Glomerular endothelial cell (primary cell): ENCODE measurements at regions not wholly inside any gene's neighbourhood (a gene's known extent, or its start where the extent isn't known, plus 50 kb on each side); places are given as distances from the start of the nearest gene placed in this dataset.

Source experiments
- DNase-seq: peaks from one replicate; pipeline ENCODE4 v3.0.0-alpha.2; 2011; ENCODE audit warnings: low read depth, low spot score; ENCODE audit errors: extremely low read depth

- DNase-seq = no peak
These were observed 1548.4 kb upstream of the TMEFF2 start for GRCh38 chr2:193743089-193743488.

DNA sequence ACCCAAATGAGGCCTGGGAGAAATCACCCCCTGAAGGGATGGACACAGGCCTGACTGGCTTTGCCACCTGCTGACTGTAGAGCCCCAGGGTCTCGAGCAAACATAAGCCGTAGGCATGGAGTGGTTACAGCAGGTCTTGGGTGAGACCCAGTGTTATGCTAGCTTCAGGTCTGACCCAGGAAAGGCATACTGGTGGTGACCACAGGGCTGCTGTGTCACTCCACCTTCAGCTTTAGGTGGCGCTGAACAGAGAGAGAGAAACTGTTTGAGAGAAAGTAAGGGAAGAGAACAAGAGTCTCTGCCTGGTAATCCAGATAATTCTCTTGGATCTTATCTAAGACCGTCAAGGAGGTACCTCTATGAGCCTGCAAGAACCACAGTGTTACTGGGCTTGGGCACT is 1544.2 kb upstream of the TMEFF2 start:
- no peak for DNase-seq

- DNase-seq = no peak
These were observed 1518.2 kb upstream of the TMEFF2 start for GRCh38 chr2:193712912-193713311.

DNA sequence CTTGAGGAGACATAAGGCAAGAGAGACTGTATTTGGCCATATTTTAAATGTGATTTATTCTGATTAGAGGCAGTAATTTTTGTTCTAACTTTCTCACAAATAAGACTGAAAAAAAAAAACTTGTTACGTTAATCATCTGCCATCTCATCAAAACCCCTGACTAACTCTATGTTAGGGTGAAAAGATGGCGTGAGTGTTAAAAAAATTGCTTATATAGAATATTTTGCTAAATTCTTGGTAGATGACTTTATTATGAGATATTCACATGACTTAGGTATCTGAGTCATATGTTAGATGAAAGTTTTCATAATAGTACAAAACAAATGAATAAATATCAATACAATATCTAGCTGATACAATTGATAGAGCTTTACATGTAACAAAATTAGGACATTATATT is 1508.7 kb upstream of the TMEFF2 start:
- no peak for DNase-seq

DNA sequence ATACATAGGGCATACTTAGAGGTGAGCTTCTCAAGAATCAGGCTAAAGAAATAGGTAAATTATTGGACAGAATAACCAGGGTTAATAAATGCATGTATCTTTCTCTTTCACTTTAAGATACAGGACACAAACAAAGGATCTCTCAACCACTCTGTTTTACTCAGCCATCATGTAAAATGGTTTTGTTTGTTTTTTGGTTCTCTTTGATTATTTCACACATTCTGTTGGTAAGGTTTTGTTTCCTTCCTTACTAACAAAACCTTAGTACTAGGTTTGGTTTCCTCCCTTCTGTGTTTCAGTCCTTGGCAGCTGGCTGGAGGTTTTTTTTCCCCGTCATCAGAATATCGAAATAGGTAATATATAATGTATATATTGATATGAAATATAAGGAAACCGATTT is 1506.8 kb upstream of the TMEFF2 start:
- no peak for DNase-seq

DNA sequence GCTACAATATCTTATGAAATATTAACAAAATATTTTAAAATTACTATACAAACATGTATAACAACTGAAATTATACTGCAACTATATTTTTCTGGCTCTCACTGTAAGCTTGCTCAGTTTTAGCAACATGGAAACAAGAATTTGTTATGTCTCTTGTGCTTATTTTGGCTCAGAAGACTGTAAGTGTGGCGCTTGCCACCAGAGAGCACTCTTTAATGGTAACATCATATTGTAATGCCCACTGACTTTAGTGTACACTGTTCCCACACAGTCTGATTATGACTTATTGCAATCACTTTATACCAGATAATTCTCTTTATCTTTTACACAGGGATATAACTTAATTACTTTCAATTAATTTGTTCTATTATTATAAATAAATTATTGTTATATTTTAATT is 1500.6 kb upstream of the TMEFF2 start:
- DNase-seq = peak; percentile 25

- no peak for DNase-seq
These were observed 1499.0 kb upstream of the TMEFF2 start for GRCh38 chr2:193693758-193694157.

- DNase-seq = no peak
These were observed 1495.8 kb upstream of the TMEFF2 start for GRCh38 chr2:193690572-193690971.

DNA sequence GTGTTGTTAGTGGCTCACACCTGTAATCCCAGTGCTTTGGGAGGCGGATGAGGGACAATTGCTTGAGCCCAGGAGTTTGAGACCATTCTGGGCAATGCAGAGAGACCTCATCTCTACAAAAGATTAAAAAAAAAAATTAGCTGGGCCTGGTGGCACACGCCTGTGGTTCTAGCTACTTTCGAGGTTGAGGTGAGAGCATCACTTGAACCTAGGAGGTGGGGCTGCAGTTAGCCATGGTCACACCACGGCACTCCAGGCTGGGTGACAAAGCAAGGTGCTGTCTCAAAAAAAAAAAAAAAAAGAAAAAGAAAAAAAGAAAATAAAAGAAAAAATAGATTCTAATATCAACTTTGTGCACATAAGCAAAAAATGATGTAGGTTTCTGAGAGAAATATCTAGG is 1492.5 kb upstream of the TMEFF2 start:
- no peak for DNase-seq

DNA sequence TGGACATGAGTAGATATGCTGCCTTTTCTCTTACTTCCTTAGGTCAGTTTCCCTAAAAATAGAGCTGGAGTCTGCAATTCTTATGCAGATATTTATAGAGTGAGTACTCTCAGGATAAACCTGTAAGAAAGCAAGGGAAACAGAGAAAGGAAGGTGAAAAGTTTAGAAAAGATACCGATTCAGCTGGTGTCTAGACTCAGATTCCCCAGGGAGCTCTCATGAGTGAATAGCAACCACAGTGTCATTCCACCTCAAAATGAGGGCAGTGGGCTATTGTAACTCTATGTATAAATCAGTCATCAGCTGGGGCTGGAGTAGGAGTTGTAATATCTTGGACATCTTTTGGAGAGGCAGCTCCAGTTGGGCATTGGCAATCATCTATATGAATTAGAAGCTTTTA is 1485.1 kb upstream of the TMEFF2 start:
- no peak for DNase-seq

DNA sequence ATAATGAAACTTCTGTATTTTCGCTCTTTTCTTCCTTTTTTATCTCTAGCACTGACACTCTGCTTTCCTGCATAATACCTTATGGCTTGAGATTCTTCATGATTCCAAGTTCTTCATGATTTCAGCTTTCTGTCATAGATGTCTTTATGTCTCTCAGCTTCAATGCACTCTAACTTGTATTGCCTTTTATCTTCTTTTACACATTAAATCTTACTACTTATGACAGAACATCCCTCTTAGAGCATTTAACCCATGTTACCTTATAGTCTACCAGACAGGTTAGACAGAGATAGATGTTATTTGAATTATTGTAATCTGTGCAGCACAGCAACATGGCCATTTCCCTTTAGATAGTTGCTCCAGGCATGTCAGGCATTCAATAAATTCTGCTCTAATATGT is 1475.7 kb upstream of the TMEFF2 start:
- no peak for DNase-seq

GRCh38 chr2:193668557-193669323 is 1474.0 kb upstream of the TMEFF2 start:
- DNase-seq = no peak

DNA sequence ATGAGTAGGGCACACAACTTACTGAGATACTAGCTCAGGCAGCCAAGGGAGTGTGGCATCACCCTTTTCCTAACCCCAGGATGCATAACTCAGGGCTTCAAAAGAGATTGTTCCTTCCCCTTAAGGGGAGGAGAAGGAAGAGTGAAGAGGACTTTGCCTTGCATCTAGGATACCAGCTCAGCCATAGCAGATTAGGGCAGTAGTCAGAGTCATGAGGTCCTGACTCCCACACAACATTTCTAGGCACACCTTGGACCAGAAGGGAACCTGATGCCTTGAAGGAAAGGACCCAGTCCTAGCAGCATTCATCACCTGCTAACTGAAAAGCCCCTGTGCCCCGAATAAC is 1433.2 kb upstream of the TMEFF2 start:
- no peak for DNase-seq

GRCh38 chr2:193627187-193627926 is 1432.6 kb upstream of the TMEFF2 start:
- no peak for DNase-seq

GRCh38 chr2:193608451-193608850 is 1413.7 kb upstream of the TMEFF2 start:
- DNase-seq = no peak

DNA sequence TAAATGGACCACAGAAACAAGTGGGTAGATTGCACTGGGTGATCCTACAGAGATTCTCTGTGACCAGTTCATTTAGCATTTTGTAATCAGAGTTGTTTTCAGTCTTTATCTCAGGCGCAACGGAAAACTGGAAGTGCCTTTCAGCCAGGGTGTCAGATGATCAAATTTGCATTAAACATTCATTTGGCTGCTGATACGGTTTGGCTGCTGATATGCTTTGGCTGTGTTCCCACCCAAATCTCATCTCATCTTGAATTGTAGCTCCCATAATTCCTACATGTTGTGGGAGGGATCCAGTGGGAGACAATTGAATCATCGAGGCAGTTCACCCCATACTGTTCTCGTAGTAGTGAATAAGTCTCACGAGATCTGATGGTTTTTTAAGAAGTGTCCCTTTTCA is 1396.1 kb upstream of the TMEFF2 start:
- DNase-seq = no peak

- peak; percentile 34 for DNase-seq
These were observed 1389.8 kb upstream of the TMEFF2 start for GRCh38 chr2:193584522-193584938.

- DNase-seq = no peak
These were observed 1389.1 kb upstream of the TMEFF2 start for GRCh38 chr2:193583638-193584400.

DNA sequence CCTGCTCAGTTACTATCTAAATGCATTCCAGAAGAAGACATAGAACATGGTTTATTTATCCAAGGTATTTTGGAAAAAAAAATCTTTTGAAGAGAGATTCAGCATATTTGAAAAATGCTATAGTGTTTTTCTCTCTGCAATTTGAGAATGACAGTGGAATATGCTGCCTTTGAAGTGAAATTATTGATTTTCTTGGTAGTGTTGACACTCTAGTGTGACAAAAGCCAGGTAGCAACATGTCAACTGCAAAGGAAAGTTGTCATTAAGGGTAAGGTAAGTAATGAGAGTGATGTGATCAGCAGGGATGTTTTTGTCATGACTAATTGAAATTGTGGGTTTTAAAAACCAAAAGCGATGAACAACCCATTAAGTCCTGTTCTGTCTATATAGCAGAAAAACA is 1387.1 kb upstream of the TMEFF2 start:
- DNase-seq = no peak

- DNase-seq = no peak
These were observed 1385.6 kb upstream of the TMEFF2 start for GRCh38 chr2:193580176-193580950.

DNA sequence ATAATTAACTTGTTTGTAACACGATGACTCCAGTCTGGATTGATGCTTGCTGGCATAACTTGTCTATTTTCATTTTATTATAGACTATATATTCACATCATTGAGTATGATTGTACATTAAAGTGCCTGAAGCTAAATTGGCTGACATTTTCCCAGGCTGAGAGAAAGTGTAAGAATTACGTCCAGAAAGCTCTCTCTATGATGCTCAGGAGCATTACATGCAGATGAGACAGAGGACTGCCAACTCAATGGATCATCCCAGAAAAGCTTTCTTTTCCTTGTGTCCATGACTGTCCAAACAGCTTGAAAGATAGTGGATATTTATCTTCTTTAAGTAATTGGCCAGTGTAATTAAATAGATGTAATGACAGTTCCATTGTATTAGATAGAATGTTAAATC is 1372.2 kb upstream of the TMEFF2 start:
- DNase-seq = no peak
